KMS-11 (cell line): ENCODE measurements at regions not wholly inside any gene's neighbourhood (a gene's known extent, or its start where the extent isn't known, plus 50 kb on each side); places are given as distances from the start of the nearest gene placed in this dataset.
"Not testable (repeated sequence)": the region's sequence is repeated elsewhere in the genome, so short reads cannot be mapped to it uniquely, and the experiment has no call there.

Experiments used
- H2AFZ ChIP-seq: fragments of 200-600 bp; sonication (generic); 2 replicates; pipeline ENCODE4 v1.6.1; 2016; ENCODE audit warnings: antibody characterized with exemption, mixed run types, low read depth
- H3K27ac ChIP-seq: fragments of 200-600 bp; sonication (generic); 2 replicates; pipeline ENCODE4 v1.6.1; 2016; ENCODE audit warnings: mild to moderate bottlenecking, mixed run types
- H3K27me3 ChIP-seq: fragments of 200-600 bp; sonication (generic); 2 replicates; pipeline ENCODE4 v1.6.1; 2017; ENCODE audit warnings: mild to moderate bottlenecking, low read depth, mixed run types, moderate library complexity; ENCODE audit not compliant: insufficient read depth
- H3K36me3 ChIP-seq: fragments of 200-600 bp; sonication (generic); 2 replicates; pipeline ENCODE4 v1.6.1; 2017; ENCODE audit warnings: mild to moderate bottlenecking, mixed run types; ENCODE audit not compliant: insufficient read depth
- H3K4me1 ChIP-seq: fragments of 200-600 bp; sonication (generic); 2 replicates; pipeline ENCODE4 v1.6.1; 2016; ENCODE audit warnings: mild to moderate bottlenecking, low read depth, mixed run types; ENCODE audit not compliant: poor library complexity, severe bottlenecking
- H3K4me2 ChIP-seq: fragments of 200-600 bp; sonication (generic); 2 replicates; pipeline ENCODE4 v1.7.0; 2016; ENCODE audit warnings: mild to moderate bottlenecking, mixed run types
- H3K4me3 ChIP-seq: fragments of 200-600 bp; sonication (generic); IDR thresholded peaks from 2 replicates; pipeline ENCODE4 v1.6.1; 2017; ENCODE audit warnings: low read depth, low read length, mixed read lengths; ENCODE audit not compliant: insufficient read depth
- H3K79me2 ChIP-seq: fragments of 200-600 bp; sonication (generic); 2 replicates; pipeline ENCODE4 v1.6.1; 2016; ENCODE audit warnings: low read depth, mixed run types; ENCODE audit not compliant: insufficient read depth
- H3K9ac ChIP-seq: fragments of 200-600 bp; sonication (generic); 2 replicates; pipeline ENCODE4 v1.6.1; 2016; ENCODE audit warnings: mild to moderate bottlenecking, mixed run types
- H4K20me1 ChIP-seq: fragments of 200-600 bp; sonication (generic); 2 replicates; pipeline ENCODE4 v1.6.1; 2016; ENCODE audit warnings: mild to moderate bottlenecking, mixed run types; ENCODE audit not compliant: insufficient read depth
- TF ChIP-seq, protein P1 (sequence below): fragments of 200-600 bp; sonication (generic); conservative IDR thresholded peaks from 2 replicates; pipeline ENCODE4 v1.6.1; 2017; ENCODE audit warnings: low read depth, mild to moderate bottlenecking, antibody characterized with exemption, low read length, moderate library complexity, mixed read lengths

DNA sequence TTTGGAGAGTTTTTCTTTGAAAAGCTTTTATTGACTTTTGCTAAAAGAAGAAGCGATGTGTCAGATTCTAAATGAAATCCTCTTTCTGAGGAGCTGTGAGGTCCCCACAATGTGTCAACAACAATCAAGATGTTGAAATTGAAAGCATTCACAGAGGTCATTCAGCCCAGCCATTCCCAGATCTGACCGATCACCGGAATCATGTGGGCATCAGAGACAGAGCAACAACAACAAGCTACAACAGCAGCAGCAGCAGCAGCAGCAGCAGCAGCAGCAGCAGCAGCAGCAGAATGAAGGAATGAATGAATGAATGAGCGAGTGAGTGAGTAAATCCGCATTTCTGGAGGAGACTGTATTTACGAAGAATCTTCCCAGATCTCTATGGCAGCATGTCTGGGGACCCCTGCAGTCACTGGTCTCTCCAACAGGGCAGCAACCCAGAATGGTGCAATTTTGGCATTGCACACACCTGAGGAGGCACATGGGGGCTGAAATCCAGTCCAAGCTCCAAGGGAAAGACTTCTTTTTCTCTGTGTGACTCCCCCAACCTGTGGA is 299.0 kb downstream of the MYCN start:
- H2AFZ ChIP-seq, result no peak overlapping the region
- no peak overlapping the region for H3K9ac ChIP-seq
- TF ChIP-seq, protein P1, sequence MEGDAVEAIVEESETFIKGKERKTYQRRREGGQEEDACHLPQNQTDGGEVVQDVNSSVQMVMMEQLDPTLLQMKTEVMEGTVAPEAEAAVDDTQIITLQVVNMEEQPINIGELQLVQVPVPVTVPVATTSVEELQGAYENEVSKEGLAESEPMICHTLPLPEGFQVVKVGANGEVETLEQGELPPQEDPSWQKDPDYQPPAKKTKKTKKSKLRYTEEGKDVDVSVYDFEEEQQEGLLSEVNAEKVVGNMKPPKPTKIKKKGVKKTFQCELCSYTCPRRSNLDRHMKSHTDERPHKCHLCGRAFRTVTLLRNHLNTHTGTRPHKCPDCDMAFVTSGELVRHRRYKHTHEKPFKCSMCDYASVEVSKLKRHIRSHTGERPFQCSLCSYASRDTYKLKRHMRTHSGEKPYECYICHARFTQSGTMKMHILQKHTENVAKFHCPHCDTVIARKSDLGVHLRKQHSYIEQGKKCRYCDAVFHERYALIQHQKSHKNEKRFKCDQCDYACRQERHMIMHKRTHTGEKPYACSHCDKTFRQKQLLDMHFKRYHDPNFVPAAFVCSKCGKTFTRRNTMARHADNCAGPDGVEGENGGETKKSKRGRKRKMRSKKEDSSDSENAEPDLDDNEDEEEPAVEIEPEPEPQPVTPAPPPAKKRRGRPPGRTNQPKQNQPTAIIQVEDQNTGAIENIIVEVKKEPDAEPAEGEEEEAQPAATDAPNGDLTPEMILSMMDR, result no peak
- H3K4me2 ChIP-seq, result no peak overlapping the region
- H4K20me1 ChIP-seq, result no peaks in the 10 kb centered on the region
- H3K36me3 ChIP-seq, result no peaks in the 10 kb centered on the region
- H3K4me3 ChIP-seq, result no peak overlapping the region
- no peak overlapping the region for H3K27ac ChIP-seq
- no peaks in the 10 kb centered on the region for H3K27me3 ChIP-seq
- no peaks in the 10 kb centered on the region for H3K4me1 ChIP-seq
- no peaks in the 10 kb centered on the region for H3K79me2 ChIP-seq

DNA sequence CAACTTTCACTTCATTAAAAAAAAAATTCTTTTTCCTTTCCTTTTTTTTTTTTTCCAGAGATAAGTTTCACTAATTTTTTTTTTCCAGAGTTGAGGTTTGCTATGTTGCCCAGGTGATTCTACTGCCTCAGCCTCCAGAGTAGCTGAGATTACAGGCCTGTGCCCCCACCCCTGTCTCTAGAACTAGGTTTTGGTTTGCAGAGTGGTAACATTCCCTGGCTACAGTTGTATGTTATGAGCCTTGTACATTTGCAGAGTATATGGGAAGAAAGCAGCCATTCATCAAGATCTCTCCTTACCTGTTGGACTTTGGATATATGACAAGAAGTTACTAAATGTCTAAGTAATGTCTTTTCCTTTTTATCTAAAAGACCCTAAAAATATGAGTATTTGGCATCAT is 298.4 kb downstream of the MYCN start:
- no peak overlapping the region for H3K4me3 ChIP-seq
- H3K27me3 ChIP-seq, result no peaks in the 10 kb centered on the region
- TF ChIP-seq, protein P1, result no peak
- no peak overlapping the region for H3K27ac ChIP-seq
- H3K4me1 ChIP-seq, result no peaks in the 10 kb centered on the region
- H2AFZ ChIP-seq, result no peak overlapping the region
- H3K79me2 ChIP-seq, result no peaks in the 10 kb centered on the region
- H4K20me1 ChIP-seq, result no peaks in the 10 kb centered on the region
- no peaks in the 10 kb centered on the region for H3K36me3 ChIP-seq
- H3K4me2 ChIP-seq, result no peak overlapping the region
- H3K9ac ChIP-seq, result no peak overlapping the region

DNA sequence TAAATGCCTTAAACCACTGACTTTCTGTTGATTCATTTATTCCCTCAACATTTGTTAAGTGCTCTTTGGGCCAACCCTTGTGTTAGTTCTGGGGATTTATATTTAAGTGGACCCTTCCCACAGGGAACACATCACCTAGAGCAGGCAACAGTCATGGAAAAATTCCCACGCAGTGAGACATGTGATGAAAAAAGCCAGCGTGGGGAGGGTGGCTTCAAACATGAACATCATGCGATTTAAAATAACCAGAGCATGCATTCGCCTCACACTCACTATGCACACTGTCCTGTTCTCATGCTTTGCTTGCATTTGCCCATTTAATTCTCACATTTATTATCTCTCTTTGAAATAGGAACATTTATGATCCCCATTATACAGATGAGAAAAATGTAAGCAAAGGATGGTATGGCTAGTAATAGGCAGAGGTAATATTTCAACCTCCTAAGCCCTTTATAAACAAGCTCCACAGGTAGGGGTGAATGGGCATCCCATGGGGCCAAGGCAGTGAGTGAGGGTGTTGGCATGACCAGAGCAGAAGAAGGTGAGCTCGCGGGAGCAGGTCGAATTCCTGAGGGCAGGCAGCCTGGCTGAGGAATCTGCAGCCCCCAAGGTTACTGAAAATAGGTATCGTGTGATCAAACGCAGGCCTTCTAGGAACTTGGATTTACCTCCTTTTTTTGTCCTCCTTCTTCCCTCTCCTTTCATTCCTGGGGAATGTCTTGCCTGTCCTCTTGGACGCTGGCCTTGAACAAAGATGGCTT is 297.8 kb downstream of the MYCN start:
- no peak overlapping the region for H3K4me3 ChIP-seq
- no peak overlapping the region for H3K9ac ChIP-seq
- H4K20me1 ChIP-seq, result no peaks in the 10 kb centered on the region
- H3K4me2 ChIP-seq, result no peak overlapping the region
- TF ChIP-seq, protein P1, result no peak
- no peaks in the 10 kb centered on the region for H3K4me1 ChIP-seq
- no peaks in the 10 kb centered on the region for H3K36me3 ChIP-seq
- no peaks in the 10 kb centered on the region for H3K27me3 ChIP-seq
- no peak overlapping the region for H2AFZ ChIP-seq
- H3K79me2 ChIP-seq, result no peaks in the 10 kb centered on the region
- no peak overlapping the region for H3K27ac ChIP-seq

DNA sequence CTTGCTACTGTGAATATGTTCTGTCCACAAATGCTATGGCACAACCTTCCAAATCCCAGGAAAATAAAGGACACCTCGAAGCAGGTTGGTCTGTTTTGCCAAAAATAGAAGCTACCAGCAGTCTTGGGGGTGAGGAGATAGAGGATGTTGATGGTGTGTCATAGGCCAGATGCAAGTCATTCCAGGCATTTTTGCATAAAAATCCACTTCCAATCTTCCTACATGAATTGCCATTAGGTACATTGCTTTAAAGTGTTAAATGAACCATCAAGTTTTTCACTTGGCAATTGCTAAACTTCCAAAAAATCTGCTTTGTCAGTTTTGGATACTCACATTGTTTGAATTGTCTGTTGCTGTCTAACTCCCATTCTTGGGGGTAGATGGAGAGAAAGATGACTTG is 295.4 kb downstream of the MYCN start:
- Histone ChIP-seq H3K27me3 (no peaks in the 10 kb centered on the region), H4K20me1 (no peaks in the 10 kb centered on the region), H3K4me1 (no peaks in the 10 kb centered on the region), H2AFZ (no peak overlapping the region), H3K4me2 (no peak overlapping the region), H3K4me3 (no peak overlapping the region), H3K79me2 (no peaks in the 10 kb centered on the region), H3K9ac (no peak overlapping the region), H3K27ac (no peak overlapping the region), H3K36me3 (no peaks in the 10 kb centered on the region)
- TF ChIP-seq, protein P1, result no peak

DNA sequence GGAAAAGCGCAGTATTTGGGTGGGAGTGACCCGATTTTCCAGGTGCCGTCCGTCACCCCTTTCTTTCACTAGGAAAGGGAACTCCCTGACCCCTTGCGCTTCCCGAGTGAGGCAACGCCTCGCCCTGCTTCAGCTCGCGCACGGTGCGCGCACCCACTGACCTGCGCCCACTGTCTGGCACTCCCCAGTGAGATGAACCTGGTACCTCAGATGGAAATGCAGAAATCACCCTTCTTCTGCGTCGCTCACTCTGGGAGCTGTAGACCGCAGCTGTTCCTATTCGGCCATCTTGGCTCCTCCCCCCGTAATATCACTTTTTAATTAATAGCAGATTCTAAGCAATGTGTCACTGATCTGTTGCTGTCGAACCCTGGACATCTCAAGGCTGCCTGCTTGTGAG is 294.9 kb downstream of the MYCN start:
- H3K27me3 ChIP-seq, H3K4me1 ChIP-seq, H3K4me3 ChIP-seq, H3K9ac ChIP-seq, H3K79me2 ChIP-seq, H3K36me3 ChIP-seq, H3K27ac ChIP-seq, H3K4me2 ChIP-seq, H2AFZ ChIP-seq, H4K20me1 ChIP-seq: not testable (repeated sequence)
